ENCODE measurements at regions not wholly inside any gene's neighbourhood (a gene's known extent, or its start where the extent isn't known, plus 50 kb on each side); places are given as distances from the start of the nearest gene placed in this dataset.
"Not testable (repeated sequence)": the region's sequence is repeated elsewhere in the genome, so short reads cannot be mapped to it uniquely, and the experiment has no call there.

GRCh38 chr21:7813475-7813874 lies 2707.9 kb upstream of the TPTE start:
- not testable (repeated sequence) for H3K9me3 Mint-ChIP-seq; H3K27ac Mint-ChIP-seq; DNase-seq (ENCODE audit: low spot score in 2 of 2); H3K36me3 Mint-ChIP-seq
- ATAC-seq: peak; percentile 49 to 63

GRCh38 chr21:7817013-7817412 lies 2704.4 kb upstream of the TPTE start:
- not testable (repeated sequence) for DNase-seq (ENCODE audit: low spot score in 2 of 2); ATAC-seq; H3K36me3 Mint-ChIP-seq; H3K27ac Mint-ChIP-seq; H3K9me3 Mint-ChIP-seq

- H3K36me3 Mint-ChIP-seq; H3K27ac Mint-ChIP-seq; DNase-seq (ENCODE audit: low spot score in 2 of 2); ATAC-seq; H3K9me3 Mint-ChIP-seq: not testable (repeated sequence)
Measured at GRCh38 chr21:7819301-7819700, 2702.1 kb upstream of the TPTE start.

DNA sequence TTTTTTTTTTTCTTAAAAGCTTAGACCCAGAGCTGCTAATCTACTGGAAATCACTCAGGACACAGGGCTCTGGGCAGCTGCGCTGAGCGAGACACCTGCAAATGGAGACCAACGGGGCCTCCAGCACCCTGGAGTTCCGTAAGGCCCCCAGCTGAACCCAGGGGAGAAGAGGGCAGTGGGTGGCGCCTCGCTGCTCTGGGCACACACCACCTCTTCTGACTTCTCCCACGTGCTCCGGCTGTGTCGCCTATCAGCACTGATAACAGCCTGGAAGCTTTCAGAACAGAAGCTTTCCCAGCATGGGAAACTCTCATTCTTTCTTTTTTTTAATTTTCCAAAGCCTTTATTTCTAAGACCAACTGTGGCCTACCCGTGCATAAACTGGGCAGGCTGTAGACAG lies 2695.8 kb upstream of the TPTE start:
- not testable (repeated sequence) for DNase-seq (ENCODE audit: low spot score in 2 of 2); H3K9me3 Mint-ChIP-seq; H3K27ac Mint-ChIP-seq; ATAC-seq; H3K36me3 Mint-ChIP-seq

- H3K27ac Mint-ChIP-seq; ATAC-seq; H3K36me3 Mint-ChIP-seq; H3K9me3 Mint-ChIP-seq; DNase-seq (ENCODE audit: low spot score in 2 of 2): not testable (repeated sequence)
Measured at GRCh38 chr21:7826174-7826573, 2695.2 kb upstream of the TPTE start.

DNA sequence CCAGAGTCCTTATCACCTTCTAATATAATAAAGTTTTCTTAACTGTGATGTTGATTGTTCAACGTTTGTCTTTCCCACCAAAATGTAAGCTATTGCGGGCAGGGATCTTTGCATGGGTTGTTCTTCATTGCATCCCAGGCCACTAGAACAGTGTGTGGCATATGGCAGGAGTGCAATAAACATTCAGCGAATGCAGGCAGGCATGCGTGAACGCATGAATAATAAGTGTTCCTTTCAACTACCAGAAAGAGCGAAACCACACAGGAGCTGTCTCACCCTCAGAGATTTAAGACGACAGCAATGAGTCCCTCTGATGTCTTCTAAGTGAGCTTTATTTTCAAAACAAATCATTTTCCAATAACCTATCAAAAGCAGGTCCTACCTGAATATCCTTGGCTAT lies 2693.1 kb upstream of the TPTE start:
- H3K27ac Mint-ChIP-seq; DNase-seq (ENCODE audit: low spot score in 2 of 2); H3K36me3 Mint-ChIP-seq; ATAC-seq; H3K9me3 Mint-ChIP-seq: not testable (repeated sequence)

- not testable (repeated sequence) for DNase-seq (ENCODE audit: low spot score in 2 of 2); H3K27ac Mint-ChIP-seq; H3K36me3 Mint-ChIP-seq; ATAC-seq; H3K9me3 Mint-ChIP-seq
Measured at GRCh38 chr21:7829411-7829810, 2692.0 kb upstream of the TPTE start.

GRCh38 chr21:7837315-7837714 lies 2684.1 kb upstream of the TPTE start:
- H3K27ac Mint-ChIP-seq; ATAC-seq; H3K36me3 Mint-ChIP-seq; DNase-seq (ENCODE audit: low spot score in 2 of 2); H3K9me3 Mint-ChIP-seq: not testable (repeated sequence)

DNA sequence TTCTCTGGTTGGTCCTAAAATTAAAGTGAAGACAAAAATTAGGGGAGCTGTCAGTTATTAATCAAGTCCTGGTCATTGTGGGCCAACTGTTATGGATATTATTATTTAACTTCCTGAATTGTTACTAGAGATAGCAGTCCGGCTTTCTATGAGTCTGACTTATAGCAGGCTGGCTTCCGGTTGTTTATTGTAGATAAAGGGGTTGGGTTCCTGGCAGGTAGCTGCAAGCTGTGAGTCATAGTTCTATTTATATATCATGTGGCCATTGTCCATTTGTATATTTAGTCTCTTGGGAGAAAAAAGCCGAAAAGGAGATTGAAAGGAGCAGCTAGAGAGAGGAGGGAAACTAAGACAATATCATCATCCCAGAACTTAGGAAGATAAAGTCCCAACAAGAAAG lies 2668.0 kb upstream of the TPTE start:
- not testable (repeated sequence) for H3K36me3 Mint-ChIP-seq; H3K9me3 Mint-ChIP-seq; DNase-seq (ENCODE audit: low spot score in 2 of 2); H3K27ac Mint-ChIP-seq; ATAC-seq

DNA sequence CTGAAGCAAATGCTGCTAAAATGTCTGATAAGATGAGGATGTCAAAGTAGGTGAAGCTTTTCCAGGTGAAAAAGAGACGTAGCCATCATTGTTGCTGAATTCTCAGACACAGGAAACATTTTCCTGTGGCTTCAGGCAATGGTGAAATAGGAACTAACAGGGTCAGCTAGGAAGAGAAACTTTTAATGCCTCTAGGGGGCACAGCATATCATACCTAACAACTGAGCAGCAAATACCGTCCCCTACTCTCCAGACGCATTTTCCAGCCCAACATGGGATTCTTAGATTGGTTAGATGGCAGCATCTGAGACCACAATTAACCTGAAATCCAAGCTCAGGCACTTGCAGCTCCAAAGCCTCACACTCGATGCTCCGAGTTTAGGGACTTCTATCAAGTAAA lies 2667.5 kb upstream of the TPTE start:
- not testable (repeated sequence) for H3K27ac Mint-ChIP-seq; H3K9me3 Mint-ChIP-seq; H3K36me3 Mint-ChIP-seq; ATAC-seq; DNase-seq (ENCODE audit: low spot score in 2 of 2)

Data from activated naive CD4-positive, alpha-beta T cell treated with anti-CD3 and anti-CD28 coated beads, Interleukin-2, amount 50 U/mL, for 72 hours (primary cell).